Fibroblast of villous mesenchyme (primary cell): ENCODE measurements at regions not wholly inside any gene's neighbourhood (a gene's known extent, or its start where the extent isn't known, plus 50 kb on each side); places are given as distances from the start of the nearest gene placed in this dataset.

Experiments
- DNase-seq: peaks from one replicate; pipeline ENCODE4 v3.0.0-alpha.2; 2010; ENCODE audit warnings: low read depth
- H3K4me3 ChIP-seq: 2 replicates; pipeline ENCODE4 v1.5.1; 2011; ENCODE audit warnings: low read depth, mild to moderate bottlenecking, low read length
- TF ChIP-seq, protein P1 (sequence below): IDR thresholded peaks from 2 replicates; pipeline ENCODE4 v1.5.1; 2012; ENCODE audit warnings: low read depth, mild to moderate bottlenecking, low read length; ENCODE audit not compliant: insufficient read depth

DNA sequence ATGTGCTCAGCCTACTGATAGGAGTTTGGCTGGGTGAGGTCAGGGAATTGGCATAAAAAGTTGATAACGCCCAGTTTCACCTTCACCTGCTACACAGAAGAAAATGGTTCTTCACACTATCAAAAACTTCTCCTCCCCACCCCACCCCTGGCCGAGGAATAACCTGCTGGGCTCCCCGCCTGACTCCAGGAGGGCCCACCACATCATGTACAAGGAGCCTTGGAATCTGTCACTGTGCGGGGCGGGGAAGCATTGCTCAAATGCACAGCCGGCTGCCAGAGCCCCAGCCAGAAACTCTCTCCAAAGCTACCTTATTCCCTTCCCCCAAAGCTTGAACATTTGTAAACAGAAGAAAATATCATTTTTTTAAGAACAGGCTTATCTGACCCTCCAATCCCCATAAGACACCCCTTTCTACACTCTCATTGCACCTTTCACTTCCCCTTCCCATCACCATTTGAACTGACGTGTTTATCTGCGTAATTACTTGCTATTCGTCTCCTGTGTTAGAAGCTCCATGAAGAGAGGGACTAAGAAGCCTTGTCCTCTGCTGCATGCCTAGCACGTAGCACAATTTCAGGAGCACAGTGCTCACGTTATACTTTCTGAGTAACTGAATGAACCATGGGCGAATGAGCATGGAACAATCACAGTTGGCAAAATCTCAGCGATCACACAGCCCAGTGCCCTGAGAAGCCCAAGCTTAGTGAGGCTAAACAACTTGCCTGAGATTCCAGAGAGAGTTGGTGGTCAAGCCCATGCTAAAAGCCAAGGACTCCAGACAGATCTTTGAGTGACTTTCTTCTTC lies 82.9 kb downstream of the HES1 start:
- H3K4me3 ChIP-seq, result no peak overlapping the region
- TF ChIP-seq, protein P1, sequence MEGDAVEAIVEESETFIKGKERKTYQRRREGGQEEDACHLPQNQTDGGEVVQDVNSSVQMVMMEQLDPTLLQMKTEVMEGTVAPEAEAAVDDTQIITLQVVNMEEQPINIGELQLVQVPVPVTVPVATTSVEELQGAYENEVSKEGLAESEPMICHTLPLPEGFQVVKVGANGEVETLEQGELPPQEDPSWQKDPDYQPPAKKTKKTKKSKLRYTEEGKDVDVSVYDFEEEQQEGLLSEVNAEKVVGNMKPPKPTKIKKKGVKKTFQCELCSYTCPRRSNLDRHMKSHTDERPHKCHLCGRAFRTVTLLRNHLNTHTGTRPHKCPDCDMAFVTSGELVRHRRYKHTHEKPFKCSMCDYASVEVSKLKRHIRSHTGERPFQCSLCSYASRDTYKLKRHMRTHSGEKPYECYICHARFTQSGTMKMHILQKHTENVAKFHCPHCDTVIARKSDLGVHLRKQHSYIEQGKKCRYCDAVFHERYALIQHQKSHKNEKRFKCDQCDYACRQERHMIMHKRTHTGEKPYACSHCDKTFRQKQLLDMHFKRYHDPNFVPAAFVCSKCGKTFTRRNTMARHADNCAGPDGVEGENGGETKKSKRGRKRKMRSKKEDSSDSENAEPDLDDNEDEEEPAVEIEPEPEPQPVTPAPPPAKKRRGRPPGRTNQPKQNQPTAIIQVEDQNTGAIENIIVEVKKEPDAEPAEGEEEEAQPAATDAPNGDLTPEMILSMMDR, result no peak
- no peak for DNase-seq

DNA sequence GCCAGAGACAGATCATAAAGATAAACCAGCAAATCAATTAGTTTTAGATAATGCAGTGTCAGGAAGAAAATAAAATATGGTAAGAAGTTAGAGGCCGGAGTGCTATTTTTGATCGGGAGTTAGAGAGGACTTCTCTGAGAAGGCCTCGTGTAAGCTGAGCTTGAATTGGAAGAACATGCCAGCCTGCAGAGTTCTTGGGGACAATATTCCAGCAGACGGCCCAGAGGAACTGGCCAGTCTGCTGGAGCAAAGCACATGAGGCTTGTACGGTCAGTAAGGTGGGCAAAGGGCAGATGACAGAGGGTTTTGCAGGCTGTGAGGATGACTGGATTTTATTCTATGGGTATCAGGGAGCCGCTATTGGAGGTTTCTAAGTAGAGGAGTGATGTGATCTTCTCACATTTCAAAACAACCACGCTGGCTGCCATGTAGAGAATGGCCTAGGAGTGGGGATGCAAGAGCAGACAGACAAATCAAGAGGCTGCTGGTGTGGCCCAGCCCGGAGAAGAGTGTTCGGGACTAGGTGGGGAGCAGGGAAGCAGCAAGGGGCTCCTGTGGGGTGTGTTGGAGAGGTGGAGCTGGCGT lies 84.0 kb downstream of the HES1 start:
- TF ChIP-seq, protein P1, result no peak
- no peak overlapping the region for H3K4me3 ChIP-seq
- no peak for DNase-seq

- DNase-seq, result no peak
- TF ChIP-seq, protein P1, result no peak
- no peak overlapping the region for H3K4me3 ChIP-seq
Measured at GRCh38 chr3:194220901-194221326, 85.0 kb downstream of the HES1 start.

DNA sequence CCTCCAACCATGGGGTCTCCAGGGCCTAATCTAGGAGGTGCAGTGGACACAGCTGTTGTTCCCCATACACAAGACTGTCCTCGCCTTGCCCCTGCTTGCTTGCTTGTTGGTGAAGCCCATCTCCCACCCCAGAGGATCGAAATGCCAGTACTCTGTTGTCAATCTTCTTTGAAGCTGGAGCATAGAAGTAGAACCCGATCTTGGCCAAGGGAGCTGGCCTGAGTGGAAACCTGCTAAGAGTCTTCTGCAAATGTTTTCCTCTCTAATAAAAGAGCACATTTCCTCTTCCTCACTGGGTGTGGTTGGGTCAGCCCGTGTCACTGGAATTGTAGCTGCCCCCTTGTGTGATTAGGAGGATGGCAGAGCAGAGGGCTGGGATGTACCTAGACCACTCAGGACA lies 85.4 kb downstream of the HES1 start:
- TF ChIP-seq, protein P1, result no peak
- no peak overlapping the region for H3K4me3 ChIP-seq
- DNase-seq, result no peak

- no peak overlapping the region for H3K4me3 ChIP-seq
- DNase-seq, result no peak
- TF ChIP-seq, protein P1, result no peak
Measured at GRCh38 chr3:194223951-194224350, 88.0 kb downstream of the HES1 start.

DNA sequence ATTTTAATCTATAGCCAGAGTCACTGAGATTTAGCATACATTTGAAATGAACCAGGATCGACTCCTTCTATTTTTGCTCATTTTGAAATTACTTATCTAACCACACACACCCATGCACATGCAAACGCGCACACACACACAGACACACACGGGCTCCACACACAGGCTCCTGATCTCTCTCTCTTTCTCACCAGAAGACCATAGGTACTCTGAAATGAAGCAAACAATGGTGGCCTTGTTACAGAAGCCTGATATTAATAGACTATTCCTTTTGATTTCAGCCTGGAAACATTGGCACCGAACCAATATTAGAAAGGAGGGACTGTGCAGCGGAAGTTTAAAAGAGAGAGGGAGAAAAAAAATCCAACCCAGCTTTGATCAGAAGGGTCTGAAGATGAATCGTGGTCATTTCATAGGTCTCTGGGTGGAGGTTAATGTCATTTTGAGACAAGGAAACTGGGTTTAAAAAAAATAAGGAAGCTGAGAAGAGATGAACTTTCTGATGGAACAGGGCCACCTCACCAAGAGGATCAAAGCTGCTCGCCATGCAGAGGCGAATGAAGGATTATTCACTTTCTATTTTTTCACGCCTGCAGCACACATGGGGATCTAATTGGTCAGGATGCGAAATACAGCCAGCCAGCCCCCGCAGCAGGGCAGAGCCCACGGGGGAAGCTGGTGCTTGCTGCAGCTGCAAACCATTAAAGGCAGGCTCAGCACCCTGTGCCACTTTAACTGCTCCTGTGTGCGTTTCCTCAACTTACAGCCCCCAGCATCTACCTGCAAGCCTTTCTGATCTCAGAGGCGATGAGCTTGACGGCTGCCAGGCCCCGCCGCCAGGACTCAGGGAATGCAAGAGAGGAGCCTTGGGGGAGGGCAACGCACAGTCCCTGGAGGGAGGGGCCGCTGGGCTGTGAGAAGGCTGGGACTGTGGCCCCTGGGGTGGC lies 88.8 kb downstream of the HES1 start:
- no peak overlapping the region for H3K4me3 ChIP-seq
- no peak for DNase-seq
- TF ChIP-seq, protein P1, result no peak
